Neural cell (in vitro differentiated cells): ENCODE measurements at regions not wholly inside any gene's neighbourhood (a gene's known extent, or its start where the extent isn't known, plus 50 kb on each side); places are given as distances from the start of the nearest gene placed in this dataset.

ENCODE experiments used
- EZH2 ChIP-seq: fragments of 200-600, 300-800 bp; shearing (Covaris generic), sonication (generic); IDR thresholded peaks from 2 replicates; pipeline ENCODE4 v1.6.1; 2014; ENCODE audit warnings: antibody characterized with exemption, low read length, borderline replicate concordance, mild to moderate bottlenecking; ENCODE audit not compliant: insufficient read depth, poor library complexity, severe bottlenecking
- MXI1 ChIP-seq: fragments of 450-650 bp; conservative IDR thresholded peaks from 2 replicates; pipeline ENCODE4 v1.6.1; 2014; ENCODE audit warnings: antibody characterized with exemption, mild to moderate bottlenecking; ENCODE audit not compliant: poor library complexity, severe bottlenecking
- POLR2AphosphoS5 ChIP-seq: IDR thresholded peaks from 2 replicates; pipeline ENCODE4 v1.6.1; 2012
- RAD21 ChIP-seq: fragments of 450-650 bp; conservative IDR thresholded peaks from 2 replicates; pipeline ENCODE4 v1.6.1; 2014; ENCODE audit warnings: antibody characterized with exemption, mild to moderate bottlenecking, moderate library complexity
- SMC3 ChIP-seq: fragments of 450-650 bp; conservative IDR thresholded peaks from 2 replicates; pipeline ENCODE4 v1.6.1; 2014; ENCODE audit warnings: antibody characterized with exemption, mild to moderate bottlenecking, moderate library complexity; ENCODE audit not compliant: poor library complexity
- TAF1 ChIP-seq: IDR thresholded peaks from 2 replicates; pipeline ENCODE4 v1.6.1; 2012; ENCODE audit warnings: low read depth
- TF ChIP-seq, protein P1 (sequence below): fragments of 450-650 bp; IDR thresholded peaks from 2 replicates; pipeline ENCODE4 v1.5.1; 2014; ENCODE audit warnings: antibody characterized with exemption, mild to moderate bottlenecking, moderate library complexity; ENCODE audit not compliant: poor library complexity, severe bottlenecking
- TF ChIP-seq, protein P2 (sequence below): IDR thresholded peaks from 2 replicates; pipeline ENCODE4 v1.6.1; 2012; ENCODE audit warnings: borderline replicate concordance

GRCh38 chr1:115557715-115558114 lies 84.1 kb upstream of the VANGL1 start:
- TF ChIP-seq EZH2 (no peak), TAF1 (no peak), RAD21 (no peak), MXI1 (no peak), POLR2AphosphoS5 (no peak), SMC3 (no peak)
- TF ChIP-seq, protein P1, sequence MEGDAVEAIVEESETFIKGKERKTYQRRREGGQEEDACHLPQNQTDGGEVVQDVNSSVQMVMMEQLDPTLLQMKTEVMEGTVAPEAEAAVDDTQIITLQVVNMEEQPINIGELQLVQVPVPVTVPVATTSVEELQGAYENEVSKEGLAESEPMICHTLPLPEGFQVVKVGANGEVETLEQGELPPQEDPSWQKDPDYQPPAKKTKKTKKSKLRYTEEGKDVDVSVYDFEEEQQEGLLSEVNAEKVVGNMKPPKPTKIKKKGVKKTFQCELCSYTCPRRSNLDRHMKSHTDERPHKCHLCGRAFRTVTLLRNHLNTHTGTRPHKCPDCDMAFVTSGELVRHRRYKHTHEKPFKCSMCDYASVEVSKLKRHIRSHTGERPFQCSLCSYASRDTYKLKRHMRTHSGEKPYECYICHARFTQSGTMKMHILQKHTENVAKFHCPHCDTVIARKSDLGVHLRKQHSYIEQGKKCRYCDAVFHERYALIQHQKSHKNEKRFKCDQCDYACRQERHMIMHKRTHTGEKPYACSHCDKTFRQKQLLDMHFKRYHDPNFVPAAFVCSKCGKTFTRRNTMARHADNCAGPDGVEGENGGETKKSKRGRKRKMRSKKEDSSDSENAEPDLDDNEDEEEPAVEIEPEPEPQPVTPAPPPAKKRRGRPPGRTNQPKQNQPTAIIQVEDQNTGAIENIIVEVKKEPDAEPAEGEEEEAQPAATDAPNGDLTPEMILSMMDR = no peak
- TF ChIP-seq, protein P2, sequence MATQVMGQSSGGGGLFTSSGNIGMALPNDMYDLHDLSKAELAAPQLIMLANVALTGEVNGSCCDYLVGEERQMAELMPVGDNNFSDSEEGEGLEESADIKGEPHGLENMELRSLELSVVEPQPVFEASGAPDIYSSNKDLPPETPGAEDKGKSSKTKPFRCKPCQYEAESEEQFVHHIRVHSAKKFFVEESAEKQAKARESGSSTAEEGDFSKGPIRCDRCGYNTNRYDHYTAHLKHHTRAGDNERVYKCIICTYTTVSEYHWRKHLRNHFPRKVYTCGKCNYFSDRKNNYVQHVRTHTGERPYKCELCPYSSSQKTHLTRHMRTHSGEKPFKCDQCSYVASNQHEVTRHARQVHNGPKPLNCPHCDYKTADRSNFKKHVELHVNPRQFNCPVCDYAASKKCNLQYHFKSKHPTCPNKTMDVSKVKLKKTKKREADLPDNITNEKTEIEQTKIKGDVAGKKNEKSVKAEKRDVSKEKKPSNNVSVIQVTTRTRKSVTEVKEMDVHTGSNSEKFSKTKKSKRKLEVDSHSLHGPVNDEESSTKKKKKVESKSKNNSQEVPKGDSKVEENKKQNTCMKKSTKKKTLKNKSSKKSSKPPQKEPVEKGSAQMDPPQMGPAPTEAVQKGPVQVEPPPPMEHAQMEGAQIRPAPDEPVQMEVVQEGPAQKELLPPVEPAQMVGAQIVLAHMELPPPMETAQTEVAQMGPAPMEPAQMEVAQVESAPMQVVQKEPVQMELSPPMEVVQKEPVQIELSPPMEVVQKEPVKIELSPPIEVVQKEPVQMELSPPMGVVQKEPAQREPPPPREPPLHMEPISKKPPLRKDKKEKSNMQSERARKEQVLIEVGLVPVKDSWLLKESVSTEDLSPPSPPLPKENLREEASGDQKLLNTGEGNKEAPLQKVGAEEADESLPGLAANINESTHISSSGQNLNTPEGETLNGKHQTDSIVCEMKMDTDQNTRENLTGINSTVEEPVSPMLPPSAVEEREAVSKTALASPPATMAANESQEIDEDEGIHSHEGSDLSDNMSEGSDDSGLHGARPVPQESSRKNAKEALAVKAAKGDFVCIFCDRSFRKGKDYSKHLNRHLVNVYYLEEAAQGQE = no peak
